Coronary artery (tissue), 2 donors: ENCODE measurements at regions not wholly inside any gene's neighbourhood (a gene's known extent, or its start where the extent isn't known, plus 50 kb on each side); places are given as distances from the start of the nearest gene placed in this dataset.

Source experiments
- DNase-seq: peaks from one replicate; pipeline ENCODE4 v3.0.0-alpha.2; 2017; ENCODE audit warnings: low spot score
- H3K27ac ChIP-seq, 2 donors: fragments of 200-600 bp; sonication (generic); one replicate each; pipeline ENCODE4 v1.5.1; 2016 to 2019
- H3K4me3 ChIP-seq: fragments of 200-600 bp; sonication (generic); 2 replicates; pipeline ENCODE4 v1.5.1; 2016; ENCODE audit warnings: mild to moderate bottlenecking, moderate library complexity
- CTCF ChIP-seq: fragments of 200-600 bp; sonication (generic); IDR thresholded peaks from one replicate; pipeline ENCODE4 v1.5.1; 2019; ENCODE audit warnings: antibody characterized with exemption

- no peak overlapping the region for H3K4me3 ChIP-seq
- DNase-seq: no peak
- TF ChIP-seq CTCF: no peak
Measured at GRCh38 chr14:83017296-83017695, 1483.6 kb upstream of the SEL1L start.

GRCh38 chr14:83019744-83020414 is 1486.2 kb upstream of the SEL1L start:
- no peak for DNase-seq
- Histone ChIP-seq H3K27ac (no peak overlapping the region), H3K4me3 (no peak overlapping the region)
- no peak for TF ChIP-seq CTCF

More at GRCh38 chr14:83017296-83017695, 1483.6 kb upstream of the SEL1L start:
- H3K27ac ChIP-seq: no peak overlapping the region

- no peak for TF ChIP-seq CTCF
- no peak for DNase-seq
- no peak overlapping the region for H3K4me3 ChIP-seq
- no peak overlapping the region for H3K27ac ChIP-seq
Measured at GRCh38 chr14:83021323-83021722, 1487.7 kb upstream of the SEL1L start.

GRCh38 chr14:83023369-83023768 is 1489.7 kb upstream of the SEL1L start:
- no peak for TF ChIP-seq CTCF

GRCh38 chr14:83041224-83041623 is 1507.6 kb upstream of the SEL1L start:
- no peak for TF ChIP-seq CTCF
- DNase-seq: no peak
- Histone ChIP-seq H3K27ac (no peak overlapping the region), H3K4me3 (no peak overlapping the region)

More at GRCh38 chr14:83023369-83023768, 1489.7 kb upstream of the SEL1L start:
- Histone ChIP-seq H3K27ac (no peak overlapping the region), H3K4me3 (no peak overlapping the region)
- DNase-seq: no peak

GRCh38 chr14:83042858-83043257 is 1509.2 kb upstream of the SEL1L start:
- no peak for TF ChIP-seq CTCF
- H3K27ac ChIP-seq: no peak overlapping the region
- DNase-seq: no peak
- H3K4me3 ChIP-seq: no peak overlapping the region

GRCh38 chr14:83044001-83044400 is 1510.3 kb upstream of the SEL1L start:
- no peak for TF ChIP-seq CTCF
- no peak for DNase-seq
- H3K4me3 ChIP-seq: no peak overlapping the region
- no peak overlapping the region for H3K27ac ChIP-seq
